Colonic mucosa (tissue), 4 donors: ENCODE measurements at regions not wholly inside any gene's neighbourhood (a gene's known extent, or its start where the extent isn't known, plus 50 kb on each side); places are given as distances from the start of the nearest gene placed in this dataset.

ENCODE experiments used
- DNase-seq: peaks from one replicate; pipeline ENCODE4 v3.0.0-alpha.2; 2020
- H3K27ac ChIP-seq: fragments of 200-600 bp; one replicate; pipeline ENCODE4 v1.8.0; 2021
- H3K27me3 ChIP-seq: fragments of 200-600 bp; one replicate; pipeline ENCODE4 v1.8.0; 2021
- H3K36me3 ChIP-seq: fragments of 200-600 bp; one replicate; pipeline ENCODE4 v1.8.0; 2021
- H3K4me1 ChIP-seq: fragments of 200-600 bp; one replicate; pipeline ENCODE4 v1.8.0; 2021; ENCODE audit warnings: mild to moderate bottlenecking
- H3K4me3 ChIP-seq: fragments of 200-600 bp; one replicate; pipeline ENCODE4 v1.8.0; 2021
- H3K9ac ChIP-seq, 2 donors: one replicate each; pipeline ENCODE4 v1.7.0; 2013; ENCODE audit warnings: control low read depth in 2 of 2, low read depth in 2 of 2, low read length in 2 of 2
- H3K9me3 ChIP-seq: fragments of 200-600 bp; one replicate; pipeline ENCODE4 v1.8.0; 2021
- intact Hi-C: fragments of 100-400 bp; cut with DNase I; formaldehyde crosslinking; loops from one replicate; pipeline ENCODE4 v1.14.1; 2022
- TF ChIP-seq, protein P1 (sequence below): fragments of 200-600 bp; IDR thresholded peaks from one replicate; pipeline ENCODE4 v1.8.0; 2022; ENCODE audit warnings: antibody characterized with exemption, mild to moderate bottlenecking
- donor health status: healthy.
- donor health status: DM: no; HTN: no; CAD: no.
- donor health status: DM: no; HTN: no; CAD: no.

DNA sequence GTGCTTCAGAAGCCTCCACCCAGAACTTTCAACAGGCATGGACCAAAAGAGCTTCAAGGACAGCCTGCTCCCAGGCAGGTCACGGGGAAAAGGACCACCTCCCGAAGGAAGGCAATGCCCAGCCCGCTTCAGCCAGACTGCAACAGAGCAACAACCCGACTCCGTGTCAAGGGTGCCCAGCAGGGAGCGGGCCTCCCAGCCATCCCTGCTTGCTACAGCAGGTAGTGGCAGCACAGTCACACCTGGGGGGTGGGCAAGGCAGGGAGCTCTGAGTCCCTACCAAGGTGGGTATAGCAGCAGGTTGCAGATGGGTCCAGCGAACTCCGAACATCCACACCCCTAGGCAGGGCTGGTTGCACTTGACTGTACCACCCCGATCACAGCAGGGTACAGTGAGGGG is 467.8 kb upstream of the PFKP start:
- Histone ChIP-seq H3K27me3 (no peaks in the 10 kb centered on the region), H3K4me3 (no peak overlapping the region), H3K36me3 (no peaks in the 10 kb centered on the region), H3K9me3 (no peaks in the 10 kb centered on the region), H3K9ac (no peak overlapping the region), H3K4me1 (no peaks in the 10 kb centered on the region), H3K27ac (no peak overlapping the region)
- no peak for DNase-seq
- intact Hi-C loops: no loop called here
- TF ChIP-seq, protein P1, sequence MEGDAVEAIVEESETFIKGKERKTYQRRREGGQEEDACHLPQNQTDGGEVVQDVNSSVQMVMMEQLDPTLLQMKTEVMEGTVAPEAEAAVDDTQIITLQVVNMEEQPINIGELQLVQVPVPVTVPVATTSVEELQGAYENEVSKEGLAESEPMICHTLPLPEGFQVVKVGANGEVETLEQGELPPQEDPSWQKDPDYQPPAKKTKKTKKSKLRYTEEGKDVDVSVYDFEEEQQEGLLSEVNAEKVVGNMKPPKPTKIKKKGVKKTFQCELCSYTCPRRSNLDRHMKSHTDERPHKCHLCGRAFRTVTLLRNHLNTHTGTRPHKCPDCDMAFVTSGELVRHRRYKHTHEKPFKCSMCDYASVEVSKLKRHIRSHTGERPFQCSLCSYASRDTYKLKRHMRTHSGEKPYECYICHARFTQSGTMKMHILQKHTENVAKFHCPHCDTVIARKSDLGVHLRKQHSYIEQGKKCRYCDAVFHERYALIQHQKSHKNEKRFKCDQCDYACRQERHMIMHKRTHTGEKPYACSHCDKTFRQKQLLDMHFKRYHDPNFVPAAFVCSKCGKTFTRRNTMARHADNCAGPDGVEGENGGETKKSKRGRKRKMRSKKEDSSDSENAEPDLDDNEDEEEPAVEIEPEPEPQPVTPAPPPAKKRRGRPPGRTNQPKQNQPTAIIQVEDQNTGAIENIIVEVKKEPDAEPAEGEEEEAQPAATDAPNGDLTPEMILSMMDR: no peak

DNA sequence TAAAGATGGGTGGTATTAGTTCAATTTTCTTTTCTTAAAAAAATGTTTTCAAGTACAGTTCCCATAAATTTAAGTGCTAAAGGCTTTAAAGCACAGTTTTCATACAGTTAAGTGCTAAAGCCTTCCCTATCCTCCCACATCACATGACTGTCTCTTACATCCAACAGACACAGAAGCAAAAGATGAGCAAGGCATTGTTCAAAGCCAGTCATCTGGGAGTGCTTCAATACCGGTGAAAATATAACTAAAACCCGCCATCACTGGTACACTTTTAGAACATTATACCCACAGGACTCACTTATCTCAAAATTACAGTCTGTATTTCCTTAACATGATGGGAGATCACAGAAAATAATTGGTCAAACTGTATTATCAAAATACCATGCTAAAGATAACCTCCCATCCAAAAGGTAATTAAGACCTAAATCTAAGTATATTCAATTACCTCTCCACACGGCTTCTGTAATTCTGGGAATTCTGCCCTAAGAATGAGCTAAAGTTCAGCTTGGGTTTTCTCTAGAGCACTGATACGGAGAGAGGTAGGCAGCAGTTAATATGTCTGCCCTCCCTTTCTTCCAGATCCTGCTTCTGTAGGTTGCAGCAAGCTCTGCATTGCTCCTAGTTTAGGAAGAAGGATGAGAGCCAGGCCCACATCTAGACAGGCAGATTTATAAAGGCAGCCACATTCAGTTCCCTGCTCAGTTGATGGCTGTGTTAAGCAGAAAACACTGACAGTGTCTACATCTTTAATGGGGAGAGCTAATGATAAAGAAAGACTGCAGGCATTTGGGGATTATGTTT is 474.8 kb upstream of the PFKP start:
- TF ChIP-seq, protein P1: no peak
- no peak overlapping the region for H3K27ac ChIP-seq
- H3K4me1 ChIP-seq: no peaks in the 10 kb centered on the region
- H3K4me3 ChIP-seq: no peak overlapping the region
- H3K9ac ChIP-seq: no peak overlapping the region
- DNase-seq: no peak
- no peaks in the 10 kb centered on the region for H3K27me3 ChIP-seq
- no peaks in the 10 kb centered on the region for H3K36me3 ChIP-seq
- no peaks in the 10 kb centered on the region for H3K9me3 ChIP-seq
- intact Hi-C loops: no loop called here

DNA sequence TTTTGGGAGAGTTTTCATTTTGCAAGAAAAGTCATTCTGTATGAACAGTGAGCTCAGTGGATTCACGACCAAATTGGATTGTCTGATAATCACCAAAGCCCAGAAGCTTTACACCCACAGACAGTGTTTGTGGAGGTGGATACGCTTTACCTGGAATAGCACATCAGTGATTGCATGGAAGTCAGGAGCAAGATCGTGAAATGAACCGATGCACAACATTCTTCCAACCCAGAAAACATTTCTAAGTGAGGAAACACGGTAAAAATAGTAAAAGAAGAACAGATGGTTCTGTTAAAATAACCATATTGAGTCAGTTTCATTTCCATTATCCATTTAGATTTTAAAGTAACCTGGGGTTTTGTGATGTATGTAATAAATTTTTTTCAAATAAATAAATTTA is 478.2 kb upstream of the PFKP start:
- Histone ChIP-seq H3K4me1 (no peaks in the 10 kb centered on the region), H3K4me3 (no peak overlapping the region), H3K27me3 (no peaks in the 10 kb centered on the region), H3K9me3 (no peaks in the 10 kb centered on the region), H3K27ac (no peak overlapping the region), H3K36me3 (no peaks in the 10 kb centered on the region), H3K9ac (no peak overlapping the region)
- no peak for DNase-seq
- TF ChIP-seq, protein P1: no peak
- intact Hi-C loops: no loop called here

DNA sequence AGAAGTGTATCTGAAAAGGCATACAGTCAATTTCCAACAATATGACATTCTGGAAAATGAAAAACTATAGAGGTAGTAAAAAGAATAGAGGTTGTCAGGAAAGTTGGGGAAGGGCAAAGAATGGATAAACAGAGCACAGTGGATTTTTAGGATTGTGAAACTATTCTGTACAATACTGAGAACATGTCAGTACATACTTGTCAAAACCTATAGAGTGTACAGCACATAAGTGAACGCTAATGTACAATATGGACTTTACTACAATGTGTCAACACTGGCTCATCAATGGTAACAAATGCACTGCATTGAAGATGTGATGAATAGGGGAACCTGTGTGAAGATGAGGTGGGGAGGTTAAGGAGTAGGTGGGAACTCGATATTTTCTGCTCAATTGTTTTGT is 483.0 kb upstream of the PFKP start:
- H3K4me1 ChIP-seq: no peaks in the 10 kb centered on the region
- no peak overlapping the region for H3K9ac ChIP-seq
- no peak overlapping the region for H3K4me3 ChIP-seq
- intact Hi-C loops: no loop called here
- TF ChIP-seq, protein P1: no peak
- no peak for DNase-seq
- no peak overlapping the region for H3K27ac ChIP-seq
- no peaks in the 10 kb centered on the region for H3K36me3 ChIP-seq
- no peaks in the 10 kb centered on the region for H3K27me3 ChIP-seq
- H3K9me3 ChIP-seq: no peaks in the 10 kb centered on the region

DNA sequence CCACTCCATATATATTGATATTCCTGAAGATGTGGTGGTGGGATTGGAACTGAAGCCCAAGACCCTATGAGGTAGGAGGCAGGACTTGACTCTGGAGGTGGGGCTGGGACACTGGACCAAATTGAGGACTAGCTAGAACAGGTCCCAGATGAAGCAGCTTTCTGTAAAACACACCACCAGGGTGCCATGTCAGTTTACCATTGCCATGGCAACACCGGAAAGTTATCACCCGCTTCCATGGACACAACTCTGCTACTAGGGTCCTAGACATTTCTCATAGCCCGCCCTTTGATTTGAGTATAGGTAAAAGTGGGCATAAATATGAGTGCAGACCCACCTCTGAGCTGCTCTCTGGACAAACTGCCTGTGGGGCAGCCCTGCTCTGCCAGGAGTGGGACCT is 490.5 kb upstream of the PFKP start:
- Histone ChIP-seq H3K36me3 (no peaks in the 10 kb centered on the region), H3K9ac (no peak overlapping the region), H3K27me3 (no peaks in the 10 kb centered on the region), H3K27ac (no peak overlapping the region), H3K4me1 (no peaks in the 10 kb centered on the region), H3K4me3 (no peak overlapping the region), H3K9me3 (no peaks in the 10 kb centered on the region)
- TF ChIP-seq, protein P1: no peak
- no peak for DNase-seq
- intact Hi-C loops: no loop called here
